AG04449 (cell line): ENCODE measurements at regions not wholly inside any gene's neighbourhood (a gene's known extent, or its start where the extent isn't known, plus 50 kb on each side); places are given as distances from the start of the nearest gene placed in this dataset.

Source experiments
- CTCF ChIA-PET: fragments of 350-600 bp; formaldehyde crosslinking; extraction: SDS; loops from one replicate; lab custom pipeline; 2021; ENCODE audit warnings: antibody characterized with exemption; lab: Yijun Ruan, JAX
- POLR2A ChIA-PET: fragments of 400-600, 350-600 bp; formaldehyde crosslinking; extraction: SDS; loops from one replicate; lab custom pipeline; 2020; ENCODE audit warnings: antibody characterized with exemption, inconsistent platforms; lab: Yijun Ruan, JAX
- DNase-seq: peaks from one replicate; pipeline ENCODE4 v3.0.0-alpha.2; 2010; ENCODE audit warnings: low read depth, low spot score
- H3K4me3 ChIP-seq: 2 replicates; pipeline ENCODE4 v1.5.1; 2011; ENCODE audit warnings: low read depth, mild to moderate bottlenecking, control low read depth, low read length
- CTCF ChIP-seq: IDR thresholded peaks from one replicate; pipeline ENCODE4 v1.5.1; 2011; ENCODE audit warnings: mild to moderate bottlenecking, moderate library complexity, low read length, control low read depth, inconsistent platforms; ENCODE audit not compliant: insufficient read depth; ENCODE audit errors: missing control alignments

DNA sequence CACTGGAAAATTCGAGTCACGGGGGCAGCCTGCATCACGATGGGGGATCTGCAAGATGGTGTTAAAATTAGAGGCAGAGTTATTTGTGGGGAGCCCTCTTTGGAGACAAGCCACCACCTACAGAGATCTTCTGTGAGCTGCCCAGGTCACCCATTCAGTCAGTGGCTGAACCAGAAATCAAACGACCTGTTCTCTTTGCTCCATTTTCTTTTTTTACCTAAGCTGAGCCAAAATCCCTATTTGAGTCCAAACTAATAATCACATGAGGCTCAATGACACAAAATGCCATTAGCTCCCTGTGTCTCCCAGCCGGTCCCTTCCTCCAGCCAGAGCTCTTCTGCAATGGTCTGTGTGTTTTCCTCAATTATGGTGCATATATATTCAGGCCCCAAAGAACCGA is 394.2 kb downstream of the AGTPBP1 start:
- ChIA-PET POLR2A (no interaction called here), CTCF (no interaction called here)
- TF ChIP-seq CTCF: no peak
- no peak for DNase-seq
- no peak overlapping the region for H3K4me3 ChIP-seq

GRCh38 chr9:85344901-85345300 is 396.9 kb downstream of the AGTPBP1 start:
- ChIA-PET CTCF (no interaction called here), POLR2A (no interaction called here)
- DNase-seq: no peak
- H3K4me3 ChIP-seq: no peak overlapping the region
- no peak for TF ChIP-seq CTCF

DNA sequence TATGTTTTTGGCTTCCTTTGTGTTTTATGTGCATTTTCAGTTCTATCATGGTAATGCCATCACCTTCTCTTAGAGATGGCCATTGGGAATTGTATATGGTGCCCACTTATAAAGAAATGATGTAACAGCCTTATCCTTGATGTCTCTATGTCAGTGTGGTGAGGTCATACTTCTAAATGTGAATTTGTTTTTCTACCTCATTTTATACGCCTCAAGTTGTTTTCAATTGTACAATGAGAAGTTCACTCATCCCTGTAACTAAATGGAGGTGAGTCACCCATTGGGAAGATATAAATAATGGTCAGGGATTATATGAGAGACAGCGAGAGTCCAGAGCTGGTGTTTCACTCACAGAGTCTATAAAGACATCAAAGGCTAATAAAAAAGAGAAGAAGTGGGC is 402.4 kb downstream of the AGTPBP1 start:
- ChIA-PET CTCF (no interaction called here), POLR2A (no interaction called here)
- no peak overlapping the region for H3K4me3 ChIP-seq
- no peak for TF ChIP-seq CTCF
- DNase-seq: no peak

DNA sequence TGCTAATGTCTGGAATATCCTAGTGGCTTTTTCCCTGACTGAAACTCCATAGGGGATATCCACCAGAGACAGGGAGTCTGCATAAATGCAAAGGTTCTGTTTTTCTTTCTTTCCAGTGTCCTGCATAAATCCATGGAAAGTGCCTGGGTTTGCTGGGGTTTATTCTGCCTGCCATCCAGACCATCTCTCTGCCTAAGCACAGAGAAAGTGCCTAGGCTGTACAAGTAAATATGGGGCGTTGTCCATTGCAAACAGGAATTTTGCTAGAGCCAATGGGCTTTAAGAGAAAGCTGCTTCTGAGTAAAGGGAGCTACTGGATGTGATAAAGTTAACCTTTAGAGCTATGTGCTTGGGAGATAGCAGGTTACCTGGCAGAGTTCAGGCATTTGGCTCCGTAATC is 407.5 kb downstream of the AGTPBP1 start:
- no peak overlapping the region for H3K4me3 ChIP-seq
- TF ChIP-seq CTCF: no peak
- POLR2A ChIA-PET: no interaction called here
- DNase-seq: no peak
- CTCF ChIA-PET: no interaction called here

- no peak for DNase-seq
- peak; percentile 28 for TF ChIP-seq CTCF
- POLR2A ChIA-PET: no interaction called here
Measured at GRCh38 chr9:85332487-85332886, 409.3 kb downstream of the AGTPBP1 start.

GRCh38 chr9:85331626-85332025 is 410.1 kb downstream of the AGTPBP1 start:
- POLR2A ChIA-PET: no interaction called here
- no peak for DNase-seq
- H3K4me3 ChIP-seq: no peak overlapping the region

More at GRCh38 chr9:85332487-85332886, 409.3 kb downstream of the AGTPBP1 start:
- CTCF ChIA-PET: interaction anchor here (0.9 to 1.1 kb wide), 2 partner anchors 16 to 278 kb away, joined by 3 to 4 read pairs; no protein-coding TSS in a partner anchor
- H3K4me3 ChIP-seq: no peak overlapping the region

More at GRCh38 chr9:85331626-85332025, 410.1 kb downstream of the AGTPBP1 start:
- TF ChIP-seq CTCF: no peak
- CTCF ChIA-PET: interaction anchor here (0.9 kb wide), 1 partner anchor 17 kb away, joined by 3 read pairs; no protein-coding TSS in a partner anchor
